Vagina (tissue), 2 donors: ENCODE measurements at regions not wholly inside any gene's neighbourhood (a gene's known extent, or its start where the extent isn't known, plus 50 kb on each side); places are given as distances from the start of the nearest gene placed in this dataset.

Experiments
- CTCF ChIP-seq, 3 experiments: fragments of 450-650 bp in 2 of 3; fragments of 200-600 bp in 1 of 3; sonication (generic) in 1 of 3; IDR thresholded peaks; one replicate each; pipeline ENCODE4 v1.5.1; 2017 to 2019; ENCODE audit warnings: antibody characterized with exemption in 3 of 3, mild to moderate bottlenecking in 2 of 3, moderate library complexity in 2 of 3
- POLR2A ChIP-seq, 2 donors: fragments of 450-650 bp; IDR thresholded peaks; one replicate each; pipeline ENCODE4 v1.6.1; 2017; ENCODE audit warnings: antibody characterized with exemption in 2 of 2, mild to moderate bottlenecking in 2 of 2, moderate library complexity in 2 of 2

GRCh38 chr6:156313037-156313436, 464.1 kb upstream of the ARID1B start:
- no peak for TF ChIP-seq CTCF (IDR thresholded peaks at IDR 0.05)
- TF ChIP-seq POLR2A (IDR thresholded peaks at IDR 0.05), result no peak
